ENCODE measurements at regions not wholly inside any gene's neighbourhood (a gene's known extent, or its start where the extent isn't known, plus 50 kb on each side); places are given as distances from the start of the nearest gene placed in this dataset.

DNA sequence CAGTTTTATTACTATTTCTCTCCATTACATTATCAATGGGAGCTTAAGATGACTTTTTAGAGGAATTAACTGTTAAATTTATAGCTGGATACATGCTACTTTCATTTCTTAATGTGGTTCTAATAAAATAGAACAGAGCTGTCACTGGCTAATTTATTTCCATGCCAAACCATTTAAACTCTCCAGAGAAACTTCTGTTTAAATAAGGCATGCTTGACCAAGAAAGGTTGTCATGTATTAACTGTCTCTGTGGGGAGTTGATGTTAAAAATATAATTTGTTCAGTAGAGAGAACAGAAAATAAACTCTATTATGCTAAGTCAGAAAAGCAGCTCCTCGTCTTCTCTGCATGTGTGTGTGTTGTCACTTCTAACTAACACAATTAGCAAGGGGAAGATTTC, 447.4 kb downstream of the SLC16A7 start:
- DNase-seq: no peak

- no peak for DNase-seq
Observed at GRCh38 chr12:60052483-60052882, 456.7 kb downstream of the SLC16A7 start.

DNA sequence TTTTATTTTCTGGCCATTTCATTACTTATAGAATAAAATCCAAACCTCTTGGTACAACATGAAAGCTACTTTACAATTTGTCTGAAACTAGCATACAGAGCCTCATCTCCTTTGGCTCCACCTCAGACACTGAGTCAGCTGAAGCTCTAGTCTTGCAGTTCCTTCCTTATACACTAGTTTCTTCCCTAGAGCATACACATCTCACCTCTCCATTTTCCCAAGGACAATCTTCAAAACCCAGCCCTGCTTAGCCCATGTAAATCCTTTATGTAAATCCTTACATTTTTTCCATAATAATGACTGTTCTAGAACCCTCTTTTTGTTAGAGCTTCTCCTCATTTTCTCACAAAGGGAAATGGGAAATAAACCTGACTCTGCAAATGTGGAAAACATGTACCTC, 463.4 kb downstream of the SLC16A7 start:
- DNase-seq: no peak

GRCh38 chr12:60066655-60067054, 470.8 kb downstream of the SLC16A7 start:
- no peak for DNase-seq

DNA sequence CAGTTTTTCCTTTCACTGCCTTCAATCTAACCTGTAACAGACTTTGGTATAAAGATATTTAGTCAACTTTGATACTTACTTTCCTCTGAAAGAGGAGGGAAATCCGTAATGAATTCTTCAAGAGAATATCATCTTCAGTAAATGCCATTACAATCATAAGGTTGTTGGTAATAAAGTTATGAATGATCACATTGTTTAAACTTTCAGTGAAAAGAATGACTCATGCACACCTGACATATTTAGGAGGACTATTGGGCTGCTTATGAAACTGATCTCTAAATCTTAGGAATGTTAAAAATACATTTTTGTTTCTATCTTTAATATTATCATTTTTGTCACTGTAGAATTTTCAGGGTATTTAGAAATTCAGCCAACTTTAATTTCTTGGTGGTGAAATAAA, 474.7 kb downstream of the SLC16A7 start:
- no peak for DNase-seq

DNA sequence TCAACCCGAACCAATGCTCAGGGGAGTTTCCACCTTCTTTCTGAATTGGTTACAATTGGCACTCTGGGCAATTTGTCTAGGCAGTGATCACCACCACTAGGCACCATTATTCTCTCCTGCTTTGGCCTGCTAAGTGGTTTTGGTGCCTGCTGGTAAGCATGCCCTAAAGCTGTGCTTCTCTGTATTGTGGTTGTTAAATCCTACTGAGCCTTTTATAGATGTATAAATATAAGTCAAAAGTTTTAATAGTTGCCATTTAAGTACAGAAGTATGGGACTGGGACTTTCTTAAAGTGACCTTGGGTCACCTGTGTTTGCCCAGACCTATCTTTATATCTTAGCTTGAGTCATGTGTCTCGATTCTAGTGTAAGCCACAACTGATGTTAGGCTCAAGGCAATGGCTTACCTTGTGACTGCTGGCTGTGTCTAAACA, 475.9 kb downstream of the SLC16A7 start:
- DNase-seq: no peak

DNA sequence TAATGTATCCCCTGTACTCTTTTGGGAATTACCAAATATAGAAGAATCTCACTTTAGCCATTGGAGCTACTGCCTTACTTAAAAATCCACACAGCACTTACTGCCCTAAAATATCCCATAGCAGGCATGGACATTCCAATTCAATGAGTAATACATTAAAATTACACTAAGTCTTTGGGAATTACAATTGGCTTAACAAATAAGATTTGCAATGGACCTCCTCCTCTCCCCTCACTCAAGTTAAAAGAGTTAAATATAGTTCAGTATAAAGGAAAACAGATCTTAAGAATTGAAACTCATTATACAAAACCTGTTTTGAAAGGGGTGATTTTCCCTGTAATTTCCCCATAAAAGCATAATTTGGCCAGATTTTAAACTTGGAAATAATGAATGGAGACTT, 477.1 kb downstream of the SLC16A7 start:
- no peak for DNase-seq

GRCh38 chr12:60075091-60075490, 479.3 kb downstream of the SLC16A7 start:
- DNase-seq: no peak

DNA sequence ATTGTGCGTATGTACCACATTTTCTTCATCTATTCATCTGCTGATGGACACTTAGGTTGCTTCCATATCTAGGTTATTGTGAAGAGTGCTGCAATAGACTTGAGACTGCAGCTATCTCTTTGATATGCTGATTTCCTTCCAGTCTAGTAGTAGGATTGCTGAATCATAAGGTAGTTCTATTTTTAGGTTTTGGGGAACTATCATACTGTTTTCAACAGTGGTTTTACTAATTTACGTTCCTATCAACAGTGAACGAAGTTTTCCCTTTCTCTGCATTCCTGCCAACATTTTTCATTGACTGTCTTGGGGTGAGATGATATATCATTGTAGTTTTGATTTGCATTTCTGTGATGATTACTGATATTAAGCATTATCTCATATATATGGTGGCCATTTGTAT, 482.2 kb downstream of the SLC16A7 start:
- no peak for DNase-seq

GRCh38 chr12:60093428-60093827, 497.6 kb downstream of the SLC16A7 start:
- no peak for DNase-seq

- DNase-seq: no peak
Observed at GRCh38 chr12:60094436-60094835, 498.6 kb downstream of the SLC16A7 start.

DNA sequence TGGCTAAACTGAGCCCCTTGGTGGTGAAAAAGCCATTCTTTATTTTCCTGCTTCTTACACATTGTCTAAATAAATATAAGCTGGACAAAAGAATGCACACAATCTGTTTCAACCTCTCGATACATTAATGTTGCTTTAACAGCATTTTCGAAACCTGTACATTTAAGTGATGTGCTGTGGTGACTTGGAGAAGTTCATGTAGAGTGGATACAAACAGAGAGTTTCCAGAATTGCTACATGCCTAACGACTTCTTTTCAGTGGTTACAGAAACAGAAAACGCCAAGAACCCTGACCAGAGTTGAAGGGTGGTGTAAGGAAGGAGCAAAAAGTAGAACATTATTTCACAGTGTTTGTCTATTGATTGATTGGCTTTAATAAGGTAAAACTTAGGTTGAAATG, 500.9 kb downstream of the SLC16A7 start:
- DNase-seq: no peak

- no peak for DNase-seq
Observed at GRCh38 chr12:60100160-60100559, 504.3 kb downstream of the SLC16A7 start.

DNA sequence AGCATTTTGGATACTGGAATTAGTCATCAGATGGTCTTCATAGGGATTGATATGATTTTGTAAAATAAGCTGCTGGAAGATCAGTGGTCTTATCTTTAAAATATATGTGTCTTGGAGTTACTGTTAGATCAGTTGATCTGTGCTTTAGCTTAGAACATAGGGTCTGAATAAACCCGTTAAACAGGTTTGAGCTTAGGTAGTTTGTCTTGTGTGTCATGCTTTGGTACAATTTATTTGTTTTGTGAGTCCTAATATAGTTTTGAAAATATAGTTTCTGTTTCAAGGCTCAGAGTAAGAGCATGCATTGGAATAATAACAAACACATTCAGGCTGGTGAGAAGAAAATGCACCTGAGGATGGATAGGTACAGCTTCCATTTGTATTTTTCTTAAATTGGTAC, 505.0 kb downstream of the SLC16A7 start:
- DNase-seq: no peak

- DNase-seq: no peak
Observed at GRCh38 chr12:60101715-60102114, 505.9 kb downstream of the SLC16A7 start.

DNA sequence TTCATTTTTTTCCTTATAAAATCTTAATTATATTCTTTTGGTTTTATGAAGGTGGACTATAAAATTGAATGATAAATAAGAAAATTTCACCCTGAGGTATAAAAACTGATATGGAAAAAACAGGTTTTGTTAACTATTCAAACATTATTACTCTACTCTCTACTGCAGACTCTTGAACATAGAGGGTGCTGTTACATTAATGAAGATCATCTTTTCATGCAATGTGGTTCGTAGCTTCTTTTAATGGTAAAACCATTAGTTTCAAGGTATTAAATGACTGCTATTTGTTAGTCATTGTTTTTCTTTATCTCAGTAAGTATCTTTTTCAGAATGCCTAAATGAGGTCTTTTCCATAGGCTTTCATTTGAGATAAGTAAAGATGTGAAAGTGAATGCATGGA, 510.4 kb downstream of the SLC16A7 start:
- no peak for DNase-seq

DNA sequence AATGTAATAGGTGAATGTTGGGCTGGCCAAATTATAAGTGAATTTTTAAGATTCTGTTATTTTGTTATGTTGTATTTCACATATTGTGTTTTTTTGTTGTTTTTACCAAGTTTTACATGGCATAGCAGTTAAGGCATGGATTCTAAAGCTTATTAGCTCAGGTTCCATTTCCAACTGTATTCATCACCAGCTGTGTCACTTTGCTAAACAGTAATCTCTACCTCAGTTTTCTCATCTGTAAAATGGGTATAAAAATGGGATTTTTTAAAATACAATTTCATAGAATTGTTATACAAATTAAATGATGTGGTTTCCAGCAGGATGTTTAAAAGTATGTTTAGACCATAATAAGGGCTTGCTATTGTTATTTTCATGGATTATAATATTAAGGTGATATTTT, 512.2 kb downstream of the SLC16A7 start:
- no peak for DNase-seq

DNA sequence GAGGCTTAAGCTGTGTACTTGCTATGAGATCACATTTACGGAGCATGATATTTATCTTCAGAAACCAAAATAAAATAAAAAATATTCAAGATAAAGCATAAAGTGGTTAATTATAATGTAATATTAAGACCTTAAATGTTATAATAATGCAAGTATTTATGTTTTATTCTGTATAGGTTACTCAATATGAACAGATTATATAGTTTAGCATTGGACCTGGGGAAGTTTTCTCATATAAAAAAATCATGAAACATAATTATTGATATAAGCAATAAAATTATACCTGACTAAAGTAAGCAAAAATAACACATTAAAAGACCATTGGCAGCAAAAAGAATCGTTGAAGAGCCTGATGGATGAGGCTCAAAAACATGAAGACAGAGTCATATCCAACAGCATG, 516.2 kb downstream of the SLC16A7 start:
- no peak for DNase-seq

DNA sequence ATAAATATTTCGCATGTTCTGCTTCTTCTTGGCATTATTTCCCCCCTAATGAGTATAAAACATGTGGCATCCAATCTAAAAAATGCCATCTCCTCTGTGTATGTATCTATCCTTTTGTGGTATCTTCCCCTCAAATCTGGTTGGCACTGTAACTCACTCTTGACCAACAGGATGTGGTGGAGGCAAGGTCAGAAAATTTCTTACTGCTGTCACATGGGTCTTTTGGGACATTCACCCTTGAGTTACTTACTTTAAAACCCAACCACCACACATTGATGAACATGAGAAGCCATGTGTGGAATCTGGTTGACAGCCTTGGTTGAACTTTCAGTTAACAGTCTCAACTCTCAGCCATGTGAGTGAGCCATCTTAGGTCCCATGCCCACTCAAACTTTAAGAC, 516.9 kb downstream of the SLC16A7 start:
- no peak for DNase-seq

- DNase-seq: no peak
Observed at GRCh38 chr12:60114169-60114568, 518.3 kb downstream of the SLC16A7 start.

GRCh38 chr12:60119327-60119726, 523.5 kb downstream of the SLC16A7 start:
- DNase-seq: no peak

- no peak for DNase-seq
Observed at GRCh38 chr12:60120199-60120598, 524.4 kb downstream of the SLC16A7 start.

DNA sequence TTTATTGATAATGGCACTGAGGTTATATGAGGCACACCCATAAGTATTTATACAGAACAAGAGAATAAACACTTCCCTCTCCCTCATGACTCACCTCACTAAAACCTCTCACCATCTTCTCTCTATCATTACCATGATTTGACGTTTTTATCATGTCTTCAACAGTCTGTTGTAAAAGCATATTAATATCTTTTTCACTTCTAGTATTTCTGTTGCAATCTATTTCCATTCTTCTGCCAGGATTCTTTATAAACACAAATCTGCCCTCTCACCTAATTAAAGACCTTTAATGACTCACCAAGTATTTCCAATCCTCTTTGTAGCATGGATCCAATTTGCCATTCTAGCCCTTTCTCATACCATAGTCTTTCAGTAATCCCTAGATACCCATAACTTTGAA, 527.7 kb downstream of the SLC16A7 start:
- DNase-seq: no peak

DNA sequence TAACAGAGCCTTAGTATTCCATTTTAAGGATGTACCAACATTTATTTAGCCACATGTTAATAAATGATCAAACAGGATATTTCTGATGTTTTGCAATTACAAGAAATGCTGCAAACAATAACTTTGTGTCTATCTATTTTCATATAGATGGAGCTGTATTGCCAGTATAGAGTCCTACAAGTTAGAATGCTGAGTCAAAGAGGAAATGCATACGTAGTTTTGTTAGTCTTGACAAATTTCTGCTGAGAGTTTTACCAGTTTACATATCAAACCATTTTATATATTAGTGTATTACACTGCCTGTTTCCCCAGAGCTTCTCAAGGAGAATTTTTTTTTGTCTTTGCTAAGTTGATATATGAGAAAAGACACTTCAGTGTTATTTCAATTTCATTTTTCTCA, 541.7 kb downstream of the SLC16A7 start:
- no peak for DNase-seq

GRCh38 chr12:60138526-60138925, 542.7 kb downstream of the SLC16A7 start:
- no peak for DNase-seq

DNA sequence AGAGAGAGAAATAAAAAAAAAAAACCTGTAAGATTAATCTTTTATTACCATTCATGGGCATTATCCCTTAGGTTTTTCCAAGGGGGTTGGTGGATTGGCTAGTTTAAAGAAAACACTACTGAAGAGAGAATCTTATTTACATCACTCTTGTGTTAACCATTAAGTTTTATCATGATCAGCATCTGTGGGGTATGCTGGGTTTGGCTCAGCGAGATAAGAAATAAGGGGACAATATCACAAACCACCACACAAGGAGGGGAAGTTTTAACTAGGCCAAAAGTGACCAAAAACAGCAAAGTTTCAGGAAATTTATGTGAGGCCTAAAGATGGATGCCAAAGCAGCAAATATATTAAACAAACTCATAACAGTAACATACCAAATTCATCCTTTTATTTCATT, 548.6 kb downstream of the SLC16A7 start:
- no peak for DNase-seq

Data from activated CD4-positive, alpha-beta T cell treated with anti-CD3 and anti-CD28 coated beads, Interleukin-2, amount 50 U/mL, for 4 hours (primary cell).